Spleen (tissue), 7 donors: ENCODE measurements at regions not wholly inside any gene's neighbourhood (a gene's known extent, or its start where the extent isn't known, plus 50 kb on each side); places are given as distances from the start of the nearest gene placed in this dataset.

Experiments
- POLR2A ChIP-seq, 3 donors: fragments of 450-650 bp; IDR thresholded peaks; one replicate each; pipeline ENCODE4 v1.5.1; 2017; ENCODE audit warnings: antibody characterized with exemption in 3 of 3, mild to moderate bottlenecking in 1 of 3
- POLR2AphosphoS5 ChIP-seq, 3 donors: sonication (generic); formaldehyde crosslinking; IDR thresholded peaks; one replicate each; pipeline ENCODE4 v1.5.1; 2017; ENCODE audit warnings: antibody characterized with exemption in 3 of 3
- TF ChIP-seq, protein P1 (sequence below), 11 experiments: fragments of 200-600 bp in 7 of 11; fragments of 450-650 bp in 4 of 11; sonication (generic) in 4 of 11; IDR thresholded peaks in 8 of 11; conservative IDR thresholded peaks in 3 of 11; 1 replicate in 7 of 11; 2 replicates in 4 of 11; pipeline versions ENCODE4 v1.4.0 to v1.8.0; 2016 to 2021; ENCODE audit warnings: antibody characterized with exemption in 11 of 11, inconsistent platforms in 4 of 11, mild to moderate bottlenecking in 1 of 11
- donor health status: DM: no; HTN: no; CAD: no; lungs with moderate emphysema.
- donor health status: DM: no; HTN: no; CAD: no.
- donor health status: DM: no; HTN: no; CAD: no.

DNA sequence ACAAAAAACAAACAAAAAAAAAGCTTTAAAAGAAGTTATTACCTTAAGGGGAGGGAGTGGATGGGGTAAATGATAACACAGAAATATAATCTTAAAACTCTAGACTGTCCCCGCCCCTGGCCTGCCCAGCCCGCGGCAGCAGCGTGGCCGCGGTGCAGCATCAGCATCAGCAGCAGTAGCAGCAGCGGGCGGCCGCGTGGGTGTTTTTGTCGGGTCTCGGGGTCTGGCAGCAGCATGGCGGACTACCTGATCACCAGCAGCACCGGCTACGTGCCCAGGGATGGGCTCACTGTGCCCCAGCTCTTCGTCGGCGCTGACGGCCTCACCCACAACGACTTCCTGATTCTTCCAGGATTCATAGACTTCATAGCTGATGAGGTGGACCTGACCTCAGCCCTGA is 80.0 kb upstream of the ANKRD28 start:
- TF ChIP-seq, protein P1, sequence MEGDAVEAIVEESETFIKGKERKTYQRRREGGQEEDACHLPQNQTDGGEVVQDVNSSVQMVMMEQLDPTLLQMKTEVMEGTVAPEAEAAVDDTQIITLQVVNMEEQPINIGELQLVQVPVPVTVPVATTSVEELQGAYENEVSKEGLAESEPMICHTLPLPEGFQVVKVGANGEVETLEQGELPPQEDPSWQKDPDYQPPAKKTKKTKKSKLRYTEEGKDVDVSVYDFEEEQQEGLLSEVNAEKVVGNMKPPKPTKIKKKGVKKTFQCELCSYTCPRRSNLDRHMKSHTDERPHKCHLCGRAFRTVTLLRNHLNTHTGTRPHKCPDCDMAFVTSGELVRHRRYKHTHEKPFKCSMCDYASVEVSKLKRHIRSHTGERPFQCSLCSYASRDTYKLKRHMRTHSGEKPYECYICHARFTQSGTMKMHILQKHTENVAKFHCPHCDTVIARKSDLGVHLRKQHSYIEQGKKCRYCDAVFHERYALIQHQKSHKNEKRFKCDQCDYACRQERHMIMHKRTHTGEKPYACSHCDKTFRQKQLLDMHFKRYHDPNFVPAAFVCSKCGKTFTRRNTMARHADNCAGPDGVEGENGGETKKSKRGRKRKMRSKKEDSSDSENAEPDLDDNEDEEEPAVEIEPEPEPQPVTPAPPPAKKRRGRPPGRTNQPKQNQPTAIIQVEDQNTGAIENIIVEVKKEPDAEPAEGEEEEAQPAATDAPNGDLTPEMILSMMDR (IDR thresholded peaks at IDR 0.05 in 8 of 11, conservative IDR thresholded peaks at IDR 0.05 in 3 of 11) = no peak
- TF ChIP-seq POLR2A (IDR thresholded peaks at IDR 0.05) (no peak), POLR2AphosphoS5 (IDR thresholded peaks at IDR 0.05) (no peak)
